Fibroblast of lung (primary cell): ENCODE measurements at regions not wholly inside any gene's neighbourhood (a gene's known extent, or its start where the extent isn't known, plus 50 kb on each side); places are given as distances from the start of the nearest gene placed in this dataset.

Experiments used
- CTCF ChIP-seq, 2 donors: IDR thresholded peaks in 1 of 2; conservative IDR thresholded peaks in 1 of 2; 1 replicate in 1 of 2; 2 replicates in 1 of 2; pipeline ENCODE4 v1.5.1; 2011 to 2012; ENCODE audit warnings: low read length in 2 of 2, control low read depth in 1 of 2, inconsistent platforms in 1 of 2, low read depth in 1 of 2, mild to moderate bottlenecking in 1 of 2
- EZH2 ChIP-seq: IDR thresholded peaks from 2 replicates; pipeline ENCODE4 v1.5.1; 2012; ENCODE audit warnings: low read length, control low read depth, mild to moderate bottlenecking; ENCODE audit errors: missing control alignments

GRCh38 chr16:11413907-11414595, 68.8 kb downstream of the RMI2 start:
- TF ChIP-seq CTCF (conservative IDR thresholded peaks at IDR 0.05 in 1 of 2, IDR thresholded peaks at IDR 0.05 in 1 of 2; ENCODE audit: low read depth in 1 of 2, low read length in 2 of 2) (no peak), EZH2 (no peak)
